RKO (cell line): ENCODE measurements at regions not wholly inside any gene's neighbourhood (a gene's known extent, or its start where the extent isn't known, plus 50 kb on each side); places are given as distances from the start of the nearest gene placed in this dataset.
"Not testable (repeated sequence)": the region's sequence is repeated elsewhere in the genome, so short reads cannot be mapped to it uniquely, and the experiment has no call there.

Experiments
- DNase-seq: peaks from one replicate; pipeline ENCODE4 v3.0.0-alpha.2; 2016; ENCODE audit warnings: low spot score

DNA sequence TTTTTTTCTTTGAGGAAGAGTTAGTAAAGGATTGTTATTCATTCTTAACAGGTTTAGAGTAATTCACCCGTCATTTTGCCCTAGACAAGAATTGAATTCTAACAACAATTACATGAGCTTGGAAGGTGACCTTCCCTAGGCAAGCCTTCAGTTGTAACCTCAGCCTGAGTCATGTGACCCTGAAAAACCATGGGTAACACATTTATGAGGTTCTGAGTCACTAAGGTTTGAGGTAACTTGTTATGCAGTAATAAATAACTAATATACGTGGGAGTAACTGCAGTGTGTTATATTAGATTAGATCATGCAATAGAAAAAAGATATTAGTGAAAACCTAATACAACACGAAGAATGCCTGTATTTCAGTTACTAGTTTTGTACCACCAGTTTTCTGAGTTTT is 237.6 kb upstream of the NDN start:
- peak; percentile 4 for DNase-seq

DNA sequence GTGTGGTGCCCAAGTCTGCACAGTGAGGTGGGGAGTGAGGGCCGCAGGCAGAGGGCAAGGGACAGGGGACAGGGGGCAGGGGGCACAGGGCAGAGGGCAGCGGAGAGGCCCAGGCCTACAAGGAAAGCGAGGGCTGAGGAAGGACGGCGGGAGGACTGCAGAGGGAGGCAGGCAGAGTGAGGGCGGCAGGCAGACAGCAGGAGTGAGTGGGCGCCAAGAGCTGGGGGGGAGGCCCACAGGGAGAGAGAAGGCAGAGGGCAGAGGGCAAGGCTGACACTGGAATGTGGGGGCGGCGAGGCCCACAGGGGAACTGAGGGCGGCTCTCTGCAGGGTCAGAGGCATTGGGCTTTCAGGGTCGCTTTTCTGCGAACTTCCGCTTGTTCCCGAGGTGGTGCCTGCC is 267.8 kb upstream of the NDN start:
- DNase-seq = no peak

DNA sequence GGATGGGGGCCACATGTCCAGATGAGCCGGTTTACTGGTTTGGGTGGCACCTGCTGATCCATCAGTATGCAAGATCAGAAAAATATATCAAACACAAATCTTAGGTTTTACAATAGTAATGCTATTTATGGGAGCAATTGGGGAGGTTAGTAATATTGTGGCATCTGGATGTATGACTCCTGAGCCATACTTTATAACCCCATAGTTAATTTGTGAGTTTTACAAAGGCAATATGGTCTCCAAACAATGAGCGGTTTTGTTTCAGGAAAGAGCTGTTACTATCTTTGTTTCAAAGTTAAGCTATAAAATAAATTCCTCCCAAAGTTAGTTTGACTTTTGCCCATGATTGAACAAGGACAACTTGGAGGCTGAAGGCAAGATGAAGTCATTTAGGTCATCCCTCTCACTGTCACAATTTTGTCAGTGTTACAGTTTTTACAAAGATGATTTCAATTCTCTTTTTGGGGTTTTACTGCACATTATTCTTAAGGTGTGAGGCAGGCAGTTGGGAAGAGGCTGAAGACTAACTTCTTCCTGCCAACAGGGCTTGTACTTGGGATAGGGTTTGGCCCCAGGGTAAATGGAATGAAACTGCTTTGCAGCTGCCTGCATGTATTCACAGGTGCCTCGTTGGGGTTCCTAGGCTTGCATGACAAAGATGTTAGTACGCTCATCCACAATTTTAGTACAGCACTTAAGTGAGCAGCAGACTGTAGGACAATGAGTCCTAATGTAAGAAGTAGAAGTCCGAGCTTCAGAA is 296.6 kb upstream of the NDN start:
- DNase-seq = no peak

DNA sequence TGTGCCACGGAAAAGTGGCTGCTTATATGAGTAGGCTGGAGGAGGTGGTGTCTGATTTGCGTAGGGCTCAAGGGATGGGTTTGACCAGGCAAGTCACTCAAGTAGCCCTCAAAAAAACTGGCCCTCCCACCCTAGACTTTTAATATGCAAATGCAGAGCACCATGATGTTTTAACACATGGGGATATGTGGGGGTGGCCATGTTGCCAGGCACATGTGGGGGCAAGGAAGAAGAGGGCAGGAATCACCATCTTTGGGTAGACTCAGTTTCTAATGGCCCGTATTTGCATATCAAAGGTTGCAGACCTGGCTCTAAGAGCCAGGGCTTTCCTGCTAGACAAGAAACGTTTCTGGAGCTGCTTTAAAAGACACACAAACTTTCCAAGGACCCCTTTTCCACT is 307.2 kb upstream of the NDN start:
- no peak for DNase-seq

DNA sequence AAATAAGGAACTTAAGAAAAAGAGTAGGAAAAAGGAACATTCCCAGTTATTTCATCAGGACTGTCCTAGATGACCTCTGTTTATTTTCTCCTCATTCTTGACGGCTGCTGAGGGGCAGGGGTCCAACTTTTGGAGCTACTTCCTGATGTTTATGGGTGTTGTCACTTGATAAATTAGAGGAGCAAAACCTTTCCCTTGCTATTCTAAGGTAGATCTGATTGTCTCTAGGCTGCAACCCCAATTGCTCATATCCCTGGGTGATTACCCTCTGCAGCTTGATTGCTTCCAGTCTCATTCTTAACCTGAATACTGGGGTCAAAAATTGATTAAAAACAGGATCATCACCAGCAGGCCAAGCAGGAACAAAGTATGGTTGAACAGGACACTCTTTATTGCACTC is 311.0 kb upstream of the NDN start:
- DNase-seq = no peak

DNA sequence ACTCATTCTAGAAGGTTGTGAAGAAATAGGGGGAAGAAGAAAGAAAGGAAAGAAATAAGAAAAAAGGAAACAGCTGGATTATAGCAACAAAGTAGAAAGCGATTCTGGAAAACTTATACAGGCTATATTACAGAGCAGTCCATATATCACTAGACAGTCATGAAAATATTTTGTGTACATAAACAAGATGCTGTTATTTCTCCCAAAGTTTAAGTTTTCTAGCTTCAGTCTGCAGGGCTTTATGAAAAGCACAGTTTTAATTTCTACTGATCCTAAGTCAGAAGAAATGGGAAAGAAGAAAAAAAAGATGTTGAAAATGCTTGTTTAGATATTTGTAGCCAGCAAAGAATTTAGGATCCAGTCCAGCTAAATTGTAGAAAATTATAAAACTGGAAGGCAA is 321.4 kb upstream of the NDN start:
- DNase-seq = no peak

DNA sequence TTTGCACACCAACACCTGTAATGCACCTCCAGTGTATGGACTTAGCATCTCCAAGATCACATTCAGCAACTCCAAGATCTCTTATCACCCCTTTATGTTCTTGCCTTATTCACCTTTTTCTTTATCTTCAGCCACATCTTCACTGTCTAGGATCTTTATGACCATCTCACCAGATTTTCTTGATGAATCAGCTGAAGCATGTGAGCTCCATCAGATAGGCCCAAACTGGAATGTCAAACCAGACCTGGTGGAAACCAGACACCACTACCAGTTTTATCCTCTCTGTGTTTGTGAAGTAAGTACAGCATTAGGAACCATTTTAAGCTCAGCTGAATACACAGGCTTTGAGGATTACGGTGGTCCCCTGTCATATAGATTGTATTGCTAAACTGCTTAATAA is 330.4 kb upstream of the NDN start:
- DNase-seq = no peak

DNA sequence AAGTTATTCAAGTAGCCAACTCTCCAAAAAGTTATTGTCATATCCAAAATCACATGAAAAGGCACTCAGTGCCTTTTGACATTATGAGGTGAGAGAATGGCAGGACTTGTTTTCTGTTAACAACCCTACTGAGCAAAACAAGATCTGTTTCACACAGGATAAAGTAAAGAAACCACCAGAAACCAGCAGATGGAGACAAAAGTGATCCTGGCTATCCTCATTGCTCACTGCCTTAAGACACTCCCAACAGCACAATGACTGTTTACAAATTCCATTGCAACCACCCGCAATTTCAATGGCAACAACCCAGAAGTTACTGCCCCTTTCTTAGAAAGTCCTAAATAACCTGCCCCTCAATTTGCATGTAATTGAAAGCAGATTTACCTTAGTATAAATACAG is 352.6 kb upstream of the NDN start:
- peak; percentile 27 for DNase-seq

DNA sequence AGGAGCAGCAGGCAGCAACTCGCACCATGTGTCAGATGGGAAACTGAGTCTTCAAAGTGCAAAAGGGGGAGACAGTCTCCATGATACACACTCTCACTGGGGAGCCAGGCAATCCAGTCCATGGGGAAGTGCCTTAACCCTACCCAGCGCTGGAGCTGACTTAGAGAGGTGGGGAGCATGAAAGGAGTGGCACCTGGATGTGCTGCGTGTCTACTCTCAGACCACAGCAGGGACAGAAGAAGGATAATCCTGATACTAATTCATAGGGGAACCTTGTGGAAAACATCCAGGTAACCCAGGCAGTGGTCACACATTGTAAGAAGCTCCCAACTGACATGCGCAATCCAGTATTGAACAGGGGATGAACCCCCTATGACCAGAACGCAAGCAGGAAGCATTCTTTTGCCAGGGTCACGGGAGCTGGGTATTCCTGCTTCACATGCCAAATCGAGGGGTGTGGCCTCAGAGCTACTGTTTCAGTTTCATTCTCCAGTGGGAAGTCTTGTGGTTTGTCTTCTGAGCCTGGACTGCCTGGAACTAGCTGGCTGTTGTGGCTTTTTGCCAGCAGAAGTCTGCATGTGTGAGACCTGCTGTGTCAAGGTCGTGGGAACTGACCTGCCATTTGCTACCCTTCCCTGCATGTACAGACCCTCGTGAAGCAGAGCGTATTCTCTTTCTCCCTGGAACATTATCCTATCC is 367.6 kb upstream of the NDN start:
- DNase-seq = no peak

DNA sequence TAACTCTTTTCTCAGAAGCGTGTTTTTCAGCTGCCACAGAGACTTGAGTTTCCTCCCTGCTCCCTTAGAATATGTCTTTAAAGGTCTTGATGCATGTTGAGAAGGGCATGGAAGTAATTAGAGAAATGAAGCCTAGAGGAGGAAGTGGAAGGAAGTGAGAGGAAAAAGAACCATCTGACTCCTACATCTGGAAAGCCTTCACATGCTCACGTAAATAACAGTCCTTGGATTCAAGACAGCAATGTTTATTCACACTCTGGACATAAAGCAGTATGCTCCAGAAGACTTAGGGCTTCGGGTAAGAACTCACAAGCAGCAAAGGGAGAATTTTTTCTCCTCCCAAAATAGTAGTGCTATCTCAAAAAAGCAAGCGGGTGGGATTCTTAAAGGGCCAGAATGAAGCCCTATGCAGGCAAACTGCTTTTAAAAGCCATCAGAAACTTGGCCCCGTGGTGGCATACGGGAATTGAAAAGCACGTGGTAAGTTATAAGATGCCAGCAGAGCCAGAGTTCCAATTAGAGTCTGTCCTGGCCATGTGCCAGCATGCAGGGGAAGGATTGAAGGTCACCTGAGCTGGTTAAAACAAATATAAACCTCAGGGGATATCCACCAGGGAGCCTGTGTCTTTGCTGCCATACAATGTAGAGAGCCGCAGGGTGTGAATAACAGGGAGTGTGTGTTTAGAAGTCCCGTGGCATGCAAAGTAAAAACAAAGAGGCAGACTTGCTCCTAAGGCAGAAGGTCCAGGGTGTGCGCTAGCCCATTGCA is 380.8 kb upstream of the NDN start:
- no peak for DNase-seq

DNA sequence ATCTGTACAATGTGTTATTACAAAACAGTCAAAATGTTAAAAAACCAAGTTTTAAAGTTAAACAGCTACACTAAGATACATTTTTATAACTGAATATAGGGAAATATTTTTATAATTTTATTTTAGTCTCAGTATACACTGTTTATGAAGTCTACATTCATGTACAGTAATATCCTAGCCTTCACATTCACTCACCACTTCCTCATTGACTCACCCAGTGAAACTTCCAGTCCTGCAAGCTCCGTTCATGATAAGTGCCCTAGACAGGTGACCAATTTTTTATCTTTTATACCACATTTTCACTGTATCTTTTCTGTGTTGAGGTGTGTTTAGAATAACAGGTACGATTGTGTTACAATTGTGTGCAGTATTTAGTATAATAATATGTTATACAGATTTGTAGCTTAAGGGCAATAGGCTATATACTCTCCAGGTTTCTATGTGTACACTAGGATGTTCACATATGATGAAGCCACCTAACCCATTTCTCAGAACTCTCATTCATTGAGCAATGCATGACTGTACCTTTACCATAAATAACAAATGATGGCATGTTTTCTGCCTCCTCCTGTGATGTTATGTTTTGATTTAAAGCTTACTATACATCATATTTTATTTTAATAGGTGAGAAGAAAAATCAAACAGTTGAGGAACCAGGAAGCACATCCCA is 388.4 kb upstream of the NDN start:
- no peak for DNase-seq

DNA sequence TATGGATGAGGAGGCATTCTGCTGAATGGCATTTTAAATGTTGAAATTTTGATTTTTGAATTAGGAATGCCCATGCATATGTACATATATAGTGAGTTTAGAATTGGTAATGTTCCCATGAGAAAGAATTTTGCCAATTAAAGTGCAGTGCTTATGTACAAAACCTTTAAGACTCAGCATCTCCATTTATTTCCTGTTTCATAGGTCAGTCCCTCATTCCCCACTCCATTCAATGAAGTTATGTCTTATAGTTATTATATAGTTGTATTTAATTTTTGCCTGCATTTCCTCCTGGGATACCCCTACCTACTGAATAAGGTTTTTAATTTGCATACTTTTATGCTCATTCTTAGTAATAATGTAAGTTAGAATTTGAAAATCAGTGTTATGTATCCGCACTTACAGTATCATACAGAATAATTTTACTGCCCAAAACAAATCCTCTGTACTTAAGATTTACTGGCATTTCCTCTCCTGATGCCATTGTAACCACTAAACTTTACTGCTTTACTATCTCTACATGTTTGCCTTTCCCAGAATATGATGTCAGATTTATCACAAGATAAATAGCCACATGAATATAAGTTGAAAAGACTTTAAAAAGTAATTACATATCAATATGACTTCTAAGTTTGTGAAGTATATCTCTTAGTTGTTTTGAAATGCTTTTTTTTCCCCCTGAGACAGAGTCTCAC is 389.1 kb upstream of the NDN start:
- no peak for DNase-seq

DNA sequence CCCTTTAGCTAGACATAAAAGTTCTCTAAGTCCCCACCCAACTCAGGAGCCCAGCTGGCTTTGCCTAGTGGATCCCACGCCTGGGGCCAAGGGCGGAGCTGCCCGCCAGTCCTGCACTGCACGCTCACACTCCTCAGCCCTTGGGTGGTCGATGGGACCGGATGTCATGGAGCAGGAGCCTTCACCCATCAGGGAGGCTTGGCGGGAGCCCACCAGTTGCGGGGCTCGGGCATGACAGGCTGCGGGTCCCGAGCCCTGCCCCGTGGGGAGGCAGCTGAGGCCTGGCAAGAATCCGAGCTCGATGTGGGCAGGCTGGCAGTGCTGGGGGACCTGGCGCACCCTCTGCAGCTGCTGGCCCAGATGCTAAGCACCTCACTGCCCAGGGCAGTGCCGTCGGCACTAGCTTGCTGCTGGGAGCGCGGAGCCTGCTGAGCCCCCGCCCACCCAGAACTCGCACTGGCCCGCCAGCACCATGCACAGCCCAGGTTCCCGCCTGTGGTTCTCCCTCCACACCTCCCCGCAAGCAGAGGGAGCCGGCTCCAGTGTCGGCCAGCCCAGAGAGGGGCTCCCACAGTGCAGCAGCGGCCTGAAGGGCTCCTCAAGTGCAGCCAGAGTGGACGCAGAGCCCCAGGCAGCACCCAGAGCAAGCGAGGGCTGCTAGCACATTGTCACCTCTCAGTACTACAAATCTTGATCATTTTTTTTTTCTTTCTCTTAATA is 391.4 kb upstream of the NDN start:
- DNase-seq = no peak

DNA sequence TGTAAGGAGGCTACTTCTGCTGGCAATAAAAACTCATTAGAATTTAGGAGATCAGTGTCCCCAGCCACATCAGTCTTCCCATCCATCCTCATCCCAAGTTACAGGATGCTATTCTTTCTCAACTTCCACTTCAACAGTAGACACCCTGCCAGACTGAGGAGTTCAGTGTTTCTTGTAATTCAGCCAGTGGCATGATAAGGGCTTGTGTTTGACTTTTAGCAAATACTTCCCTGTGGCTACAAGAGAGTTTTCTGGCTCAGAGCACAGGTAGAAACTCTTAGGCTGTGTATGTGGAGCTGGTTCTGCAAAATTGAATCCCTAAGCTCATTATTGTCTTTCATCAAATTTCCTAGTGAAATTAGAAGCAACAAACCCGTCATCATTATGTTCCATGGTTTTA is 401.8 kb upstream of the NDN start:
- not testable (repeated sequence) for DNase-seq

DNA sequence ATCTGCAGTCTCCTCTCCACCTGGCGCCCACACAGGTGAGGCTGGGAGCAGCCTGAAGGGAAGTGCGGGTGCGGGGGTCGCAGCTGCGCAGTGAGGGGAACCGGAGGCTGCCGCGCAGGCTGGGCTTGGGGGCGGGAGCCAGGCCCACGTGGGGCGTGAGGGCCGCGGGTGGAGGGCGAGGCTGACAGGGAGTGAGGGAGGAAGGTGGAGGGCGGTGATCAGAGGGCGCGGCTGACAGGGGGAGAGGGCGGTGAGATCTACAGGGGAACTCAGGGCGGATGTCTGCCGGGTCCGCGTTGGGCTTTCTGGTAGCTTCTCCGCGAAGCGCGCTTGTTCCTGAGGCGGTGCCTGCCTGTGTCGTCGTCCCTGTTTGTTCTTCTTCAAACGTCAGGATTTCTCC is 414.4 kb upstream of the NDN start:
- DNase-seq = not testable (repeated sequence)

DNA sequence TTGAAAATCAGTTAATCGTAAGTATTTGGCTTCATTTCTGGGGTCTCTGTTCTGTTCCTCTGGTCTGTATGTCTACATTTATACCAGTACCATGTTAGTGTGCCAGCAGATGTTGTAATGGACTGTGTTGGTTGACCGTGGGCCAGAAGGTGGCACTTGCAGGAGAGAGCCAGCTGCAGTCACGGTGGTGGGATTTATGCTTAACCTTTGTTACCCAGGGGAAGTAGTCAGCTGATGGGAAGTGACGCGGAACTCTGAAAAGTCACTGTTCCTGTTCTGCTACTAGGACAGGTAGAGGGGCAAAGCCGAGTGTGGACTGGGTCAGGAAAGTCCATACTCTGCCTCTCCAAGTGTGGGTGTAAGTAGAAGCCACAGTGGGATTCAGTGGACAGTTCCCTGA is 420.4 kb upstream of the NDN start:
- not testable (repeated sequence) for DNase-seq

DNA sequence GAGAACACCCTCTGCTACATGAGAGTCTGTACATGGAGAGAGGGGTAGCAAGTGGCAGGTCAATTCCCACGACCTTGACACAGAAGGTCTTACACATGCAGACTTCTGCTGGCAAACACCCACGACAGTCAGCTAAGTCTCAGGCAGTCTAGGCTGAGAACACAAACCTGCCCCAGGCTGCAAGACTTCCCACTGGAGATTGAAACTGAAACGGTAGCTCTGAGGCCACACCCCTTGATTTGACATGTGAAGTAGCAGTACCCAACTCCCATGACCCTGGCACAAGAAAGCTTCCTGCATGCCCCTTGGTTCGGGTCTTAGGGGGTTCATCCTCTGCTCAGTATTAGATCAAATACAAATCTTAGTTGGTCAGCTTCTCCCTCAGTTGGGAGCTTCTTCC is 420.8 kb upstream of the NDN start:
- not testable (repeated sequence) for DNase-seq

DNA sequence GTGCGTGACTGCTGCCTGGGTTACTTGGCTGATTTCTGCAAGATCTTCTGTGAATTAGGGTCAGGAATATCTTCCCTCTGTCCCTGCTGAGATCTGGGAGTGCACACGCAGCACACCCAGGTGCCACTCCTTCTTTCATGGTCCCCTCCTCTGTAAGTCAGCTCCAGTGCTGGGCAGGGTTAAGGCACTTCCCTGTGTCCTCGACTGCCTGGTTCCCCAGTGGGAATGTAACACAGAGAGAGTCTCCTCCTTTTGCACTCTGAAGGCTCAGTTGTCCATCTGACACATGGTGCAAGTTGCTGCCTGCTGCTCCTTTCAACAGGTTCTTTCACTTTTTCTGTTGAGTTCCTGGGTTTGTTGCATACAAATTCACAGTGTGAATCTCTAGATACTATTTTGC is 421.2 kb upstream of the NDN start:
- DNase-seq = not testable (repeated sequence)

DNA sequence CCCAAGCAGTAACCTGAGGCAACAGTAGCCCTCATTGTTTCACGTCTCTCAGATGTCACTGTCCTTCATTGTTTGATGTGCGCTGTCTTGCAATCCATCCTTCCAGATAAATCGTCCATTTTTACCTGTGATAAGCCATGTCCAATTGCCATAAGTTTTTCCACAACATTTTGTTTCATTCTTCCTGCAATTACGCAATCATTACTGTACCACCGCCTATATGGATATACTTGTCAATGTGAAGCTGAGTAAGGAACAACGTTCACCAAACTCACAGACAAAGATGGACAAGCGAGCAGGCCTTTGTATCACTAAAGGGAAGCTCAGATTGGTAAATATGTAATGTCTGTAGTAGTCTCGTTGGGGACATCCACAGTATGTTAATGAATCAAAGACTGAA is 452.5 kb upstream of the NDN start:
- DNase-seq = not testable (repeated sequence)

DNA sequence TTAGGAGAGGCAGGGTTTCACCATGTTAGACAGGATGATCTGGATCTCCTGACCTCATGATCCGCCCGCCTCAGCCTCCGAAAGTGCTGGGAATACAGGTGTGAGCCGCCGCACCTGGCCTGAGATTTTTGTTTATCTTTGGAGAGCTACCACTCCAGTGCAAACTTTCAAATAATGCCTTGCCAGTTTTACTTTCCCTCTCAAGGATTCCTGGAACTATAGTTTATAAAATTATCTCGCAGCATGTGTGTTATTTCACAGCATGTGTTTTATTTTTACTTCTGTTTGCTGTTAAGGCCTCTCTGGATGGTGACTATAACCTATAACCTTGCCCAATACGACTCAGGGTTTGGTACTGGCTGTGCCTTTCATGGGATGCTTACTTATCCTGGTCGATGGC is 458.0 kb upstream of the NDN start:
- not testable (repeated sequence) for DNase-seq

DNA sequence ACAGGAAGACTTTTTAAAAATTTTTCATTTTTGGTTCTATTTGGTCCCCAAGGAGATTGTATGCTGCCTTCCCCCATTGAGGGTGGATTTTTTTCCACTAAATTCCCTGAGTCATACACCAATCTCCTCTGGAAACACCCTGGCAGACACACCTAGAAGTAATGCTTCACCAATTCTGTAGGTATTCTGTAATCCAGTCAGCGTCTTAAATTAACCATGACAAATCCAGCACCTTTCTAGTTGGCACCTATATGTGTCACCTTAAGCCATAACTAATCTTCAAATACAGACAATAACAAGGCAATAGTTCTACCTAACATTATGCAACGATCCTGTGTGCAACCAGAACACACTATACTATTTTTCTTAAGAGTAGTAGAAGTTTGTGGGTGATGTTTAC is 459.1 kb upstream of the NDN start:
- DNase-seq = no peak
